ENCODE measurements at regions not wholly inside any gene's neighbourhood (a gene's known extent, or its start where the extent isn't known, plus 50 kb on each side); places are given as distances from the start of the nearest gene placed in this dataset.

- H3K4me1 ChIP-seq = no peaks in the 10 kb centered on the region
- no peak overlapping the region for H3K4me3 ChIP-seq (ENCODE audit: low read depth, low read length)
- BruUV-seq (replicated peaks) = no TSS peak
- H3K27me3 ChIP-seq (replicated peaks; ENCODE audit: control insufficient read depth, insufficient read depth, low read length) = no peaks in the 10 kb centered on the region
- no peak overlapping the region for H3K4me3 Mint-ChIP-seq (ENCODE audit: unreplicated experiment)
- CTCF ChIA-PET = no interaction called here
- DNase-seq = no peak
- H3K9me3 ChIP-seq = no peaks in the 10 kb centered on the region
- no peak for TF ChIP-seq CTCF (IDR thresholded peaks at IDR 0.05; ENCODE audit: insufficient read depth in 1 of 2, low read depth in 1 of 2, low read length in 1 of 2, severe bottlenecking in 1 of 2, unreplicated experiment in 1 of 2)
- H3K36me3 ChIP-seq (ENCODE audit: control insufficient read depth, insufficient read depth, low read length) = no peaks in the 10 kb centered on the region
- no peaks in the 10 kb centered on the region for H3K27me3 Mint-ChIP-seq (ENCODE audit: insufficient read depth, unreplicated experiment)
- H3K36me3 Mint-ChIP-seq (ENCODE audit: insufficient read depth, unreplicated experiment) = no peaks in the 10 kb centered on the region
- intact Hi-C loops (cut with micrococcal nuclease; ENCODE audit: unreplicated experiment) = no loop called here
- H3K9me3 Mint-ChIP-seq (ENCODE audit: unreplicated experiment) = no peaks in the 10 kb centered on the region
- H3K27ac Mint-ChIP-seq (ENCODE audit: unreplicated experiment) = no peak overlapping the region
- POLR2A ChIA-PET = no interaction called here
- peaks cover 5% of the 10 kb centered on the region for H3K4me1 Mint-ChIP-seq (ENCODE audit: low read depth, unreplicated experiment)
Measured at GRCh38 chr2:234850818-234851217, 101.0 kb upstream of the SH3BP4 start.

- Mint-ChIP-seq H3K27me3 (ENCODE audit: insufficient read depth, unreplicated experiment) (no peaks in the 10 kb centered on the region), H3K4me1 (ENCODE audit: low read depth, unreplicated experiment) (peaks cover 5% of the 10 kb centered on the region), H3K36me3 (ENCODE audit: insufficient read depth, unreplicated experiment) (no peaks in the 10 kb centered on the region), H3K4me3 (ENCODE audit: unreplicated experiment) (no peak overlapping the region), H3K9me3 (ENCODE audit: unreplicated experiment) (no peaks in the 10 kb centered on the region), H3K27ac (ENCODE audit: unreplicated experiment) (no peak overlapping the region)
- POLR2A ChIA-PET = no interaction called here
- DNase-seq = no peak
- Histone ChIP-seq H3K9me3 (no peaks in the 10 kb centered on the region), H3K36me3 (ENCODE audit: control insufficient read depth, insufficient read depth, low read length) (no peaks in the 10 kb centered on the region), H3K4me3 (ENCODE audit: low read depth, low read length) (no peak overlapping the region), H3K4me1 (no peaks in the 10 kb centered on the region), H3K27me3 (replicated peaks; ENCODE audit: control insufficient read depth, insufficient read depth, low read length) (no peaks in the 10 kb centered on the region)
- TF ChIP-seq CTCF (IDR thresholded peaks at IDR 0.05; ENCODE audit: insufficient read depth in 1 of 2, low read depth in 1 of 2, low read length in 1 of 2, severe bottlenecking in 1 of 2, unreplicated experiment in 1 of 2) = no peak
- BruUV-seq (replicated peaks) = no TSS peak
- CTCF ChIA-PET = no interaction called here
- intact Hi-C loops (cut with micrococcal nuclease; ENCODE audit: unreplicated experiment) = no loop called here
Measured at GRCh38 chr2:234849678-234850077, 102.1 kb upstream of the SH3BP4 start.

GRCh38 chr2:234848578-234848977 lies 103.2 kb upstream of the SH3BP4 start:
- Mint-ChIP-seq H3K27ac (ENCODE audit: unreplicated experiment) (no peak overlapping the region), H3K9me3 (ENCODE audit: unreplicated experiment) (no peaks in the 10 kb centered on the region), H3K4me3 (ENCODE audit: unreplicated experiment) (no peak overlapping the region), H3K36me3 (ENCODE audit: insufficient read depth, unreplicated experiment) (no peaks in the 10 kb centered on the region), H3K27me3 (ENCODE audit: insufficient read depth, unreplicated experiment) (no peaks in the 10 kb centered on the region), H3K4me1 (ENCODE audit: low read depth, unreplicated experiment) (peaks cover 5% of the 10 kb centered on the region)
- ChIA-PET CTCF (no interaction called here), POLR2A (no interaction called here)
- no TSS peak for BruUV-seq (replicated peaks)
- no peaks in the 10 kb centered on the region for H3K9me3 ChIP-seq
- no peak overlapping the region for H3K4me3 ChIP-seq (ENCODE audit: low read depth, low read length)
- no peak for TF ChIP-seq CTCF (IDR thresholded peaks at IDR 0.05; ENCODE audit: insufficient read depth in 1 of 2, low read depth in 1 of 2, low read length in 1 of 2, severe bottlenecking in 1 of 2, unreplicated experiment in 1 of 2)
- DNase-seq = no peak
- no peaks in the 10 kb centered on the region for H3K36me3 ChIP-seq (ENCODE audit: control insufficient read depth, insufficient read depth, low read length)
- no peaks in the 10 kb centered on the region for H3K27me3 ChIP-seq (replicated peaks; ENCODE audit: control insufficient read depth, insufficient read depth, low read length)
- H3K4me1 ChIP-seq = no peaks in the 10 kb centered on the region
- intact Hi-C loops (cut with micrococcal nuclease; ENCODE audit: unreplicated experiment) = no loop called here
